ENCODE measurements at regions not wholly inside any gene's neighbourhood (a gene's known extent, or its start where the extent isn't known, plus 50 kb on each side); places are given as distances from the start of the nearest gene placed in this dataset.

DNA sequence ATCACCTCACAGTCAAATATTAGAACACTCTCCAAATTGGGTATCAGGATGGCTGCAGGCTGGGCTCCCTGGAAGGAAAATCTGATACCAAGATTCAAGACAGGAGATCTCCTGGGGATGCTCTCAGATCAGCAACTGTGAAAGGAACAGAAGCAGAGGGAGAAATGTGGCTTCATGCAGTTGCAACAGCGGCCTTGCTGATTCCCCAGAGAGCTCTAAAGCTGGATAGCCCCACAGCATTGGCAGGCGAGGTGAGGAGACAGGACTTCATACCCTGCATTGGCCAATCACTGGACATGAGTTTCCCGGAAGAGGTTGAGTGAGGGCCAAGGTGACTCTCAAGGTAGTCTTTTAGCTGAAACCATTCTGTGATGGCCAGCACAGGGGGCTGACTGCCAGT lies 190.6 kb downstream of the PTPN20 start:
- no peak for DNase-seq (ENCODE audit: low read depth in 3 of 3, low spot score in 1 of 3)

DNA sequence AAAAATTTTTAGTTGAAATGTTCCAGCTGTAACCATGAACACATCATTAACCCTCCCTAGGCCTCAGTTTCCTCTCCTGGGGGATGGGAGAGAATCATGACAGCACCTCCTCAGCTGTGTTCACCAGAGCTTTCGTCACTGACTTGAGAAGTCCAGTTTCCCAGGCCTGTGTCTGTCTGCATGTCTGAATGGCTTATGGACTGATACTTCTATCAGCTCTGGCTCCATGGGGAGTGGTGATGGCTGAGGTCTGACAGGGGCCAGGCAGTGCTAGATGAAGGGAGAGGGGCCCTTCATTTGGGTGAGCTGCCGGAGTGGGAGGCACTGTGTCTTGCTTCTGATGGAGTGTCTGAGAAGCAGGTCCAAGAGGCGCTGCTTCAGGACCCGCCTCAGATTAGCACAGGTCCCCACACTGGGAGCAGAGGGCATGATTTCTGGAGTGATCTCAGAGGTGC lies 192.9 kb downstream of the PTPN20 start:
- DNase-seq (ENCODE audit: low read depth in 3 of 3, low spot score in 1 of 3) = no peak

- no peak for DNase-seq (ENCODE audit: low read depth in 3 of 3, low spot score in 1 of 3)
Measured at GRCh38 chr10:47104786-47105385, 193.7 kb downstream of the PTPN20 start.

- DNase-seq (ENCODE audit: low read depth in 3 of 3, low spot score in 1 of 3) = no peak
Measured at GRCh38 chr10:47107007-47107747, 192.8 kb upstream of the GDF10 start.

- no peak for DNase-seq (ENCODE audit: low read depth in 3 of 3, low spot score in 1 of 3)
Measured at GRCh38 chr10:47109906-47110305, 190.1 kb upstream of the GDF10 start.

DNA sequence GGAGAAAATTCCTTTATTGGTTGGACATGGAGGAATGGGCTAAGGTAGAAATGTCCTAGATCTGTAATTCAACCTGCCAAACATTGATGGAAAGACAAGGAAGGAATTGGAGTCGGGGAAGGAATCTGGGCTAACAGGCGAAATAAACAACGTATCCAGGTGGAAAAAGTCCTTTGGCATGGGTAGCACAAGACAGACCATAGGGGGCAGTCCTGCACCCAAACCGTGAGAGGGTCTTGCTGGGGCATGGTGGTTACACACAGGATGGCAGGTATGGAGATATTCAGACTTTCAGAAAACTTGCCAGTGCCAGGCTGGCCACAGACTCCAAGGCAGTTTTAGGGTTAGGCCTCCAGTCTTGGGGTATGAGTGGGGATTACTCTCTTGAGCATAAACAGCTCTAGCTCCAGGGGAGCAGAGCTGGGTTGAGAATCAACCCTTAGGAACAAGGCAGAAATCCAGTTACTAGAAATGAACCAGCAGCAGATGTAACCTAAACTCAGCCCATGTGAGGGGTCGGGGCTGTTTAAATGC lies 188.6 kb upstream of the GDF10 start:
- DNase-seq (ENCODE audit: low read depth in 3 of 3, low spot score in 1 of 3) = no peak

DNA sequence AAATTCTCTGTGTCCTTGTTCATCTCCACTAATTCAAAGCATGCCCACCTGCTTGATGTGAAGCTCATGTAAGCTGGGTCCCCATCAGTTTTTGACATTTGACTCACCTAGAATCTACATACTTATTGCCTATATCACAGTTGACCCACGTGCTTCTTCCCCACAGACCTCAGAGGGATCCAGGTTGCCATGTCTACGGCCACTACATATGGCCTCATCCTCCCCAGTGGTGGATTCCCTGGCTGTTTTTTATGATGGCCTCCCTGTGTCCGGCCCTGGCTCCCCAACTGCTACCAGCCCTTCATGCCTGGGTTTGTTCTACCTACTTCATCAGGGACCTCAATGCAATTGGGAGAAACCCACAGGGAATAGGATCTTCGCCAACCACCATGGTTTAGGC lies 187.4 kb upstream of the GDF10 start:
- DNase-seq (ENCODE audit: low read depth in 3 of 3, low spot score in 1 of 3) = no peak

DNA sequence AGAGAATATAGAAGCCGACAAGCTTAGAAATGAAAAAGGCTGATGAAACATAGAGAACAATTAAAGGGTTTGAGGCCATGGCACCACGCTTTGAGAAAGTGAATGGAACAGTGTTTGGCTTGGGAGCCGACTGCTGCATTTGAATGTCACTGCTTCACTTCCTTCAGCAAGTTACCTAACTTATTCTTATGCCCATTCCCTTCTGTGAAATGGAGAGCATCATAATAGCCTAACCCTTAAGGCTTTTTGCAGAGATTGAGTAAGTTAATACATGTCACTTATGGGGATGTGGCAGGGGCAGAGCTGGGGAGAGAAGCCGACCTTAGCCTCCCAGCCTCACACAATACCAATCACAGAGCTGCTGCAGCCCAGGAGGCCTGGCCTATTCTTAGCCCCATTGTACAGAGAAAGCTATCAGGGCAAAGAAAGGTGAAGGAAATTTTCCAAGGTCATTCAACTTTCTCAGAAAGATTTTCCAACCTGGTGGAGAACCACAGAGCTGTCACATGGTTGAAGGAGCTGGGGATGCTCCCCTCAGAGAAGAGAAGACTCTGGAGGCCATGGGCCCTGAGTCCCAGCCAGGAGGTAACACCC lies 186.0 kb upstream of the GDF10 start:
- no peak for DNase-seq (ENCODE audit: low read depth in 3 of 3, low spot score in 1 of 3)

- DNase-seq (ENCODE audit: low read depth in 3 of 3, low spot score in 1 of 3) = no peak
Measured at GRCh38 chr10:47114680-47115186, 185.3 kb upstream of the GDF10 start.

- DNase-seq (ENCODE audit: low read depth in 3 of 3, low spot score in 1 of 3) = no peak
Measured at GRCh38 chr10:47115322-47115721, 184.7 kb upstream of the GDF10 start.

GRCh38 chr10:47116445-47116844 lies 183.6 kb upstream of the GDF10 start:
- no peak for DNase-seq (ENCODE audit: low read depth in 3 of 3, low spot score in 1 of 3)

DNA sequence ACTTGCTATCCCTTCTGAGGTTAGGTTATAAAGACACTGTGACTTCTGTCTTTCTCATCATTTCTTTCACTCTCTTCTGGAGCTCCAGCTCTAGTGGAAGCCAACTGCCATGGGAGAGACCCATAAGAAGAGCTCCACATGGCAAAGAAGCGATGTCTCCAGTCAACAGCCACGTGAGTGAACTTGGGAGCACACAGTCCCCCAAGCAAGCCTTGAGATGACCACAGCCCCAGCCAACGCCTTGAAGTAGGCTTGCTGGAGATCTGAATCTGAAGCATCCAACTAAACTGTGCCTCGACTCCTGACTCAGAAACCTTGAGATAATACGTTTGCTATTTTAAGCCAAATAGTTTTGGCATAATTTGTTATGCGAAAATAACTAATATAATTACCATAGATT lies 181.7 kb upstream of the GDF10 start:
- no peak for DNase-seq (ENCODE audit: low read depth in 3 of 3, low spot score in 1 of 3)

DNA sequence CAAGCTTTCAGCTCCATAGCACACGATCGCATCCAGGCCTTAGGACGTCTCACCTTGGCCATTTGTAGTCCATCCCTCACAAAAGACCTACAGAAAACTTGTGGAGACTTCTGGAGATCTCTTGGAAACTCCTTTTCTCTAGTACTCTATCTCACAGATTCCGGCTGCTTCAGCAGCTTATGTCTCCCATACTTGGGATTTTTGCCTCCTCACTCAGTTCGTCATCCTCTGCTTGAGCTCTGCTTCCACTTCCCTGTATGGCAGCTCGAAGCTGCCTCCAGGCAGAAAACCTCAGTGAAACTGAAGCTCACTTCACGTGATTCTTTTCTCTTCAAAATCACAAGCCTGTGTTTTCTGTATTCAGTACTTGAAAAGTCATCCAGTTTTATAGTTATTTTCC lies 178.7 kb upstream of the GDF10 start:
- DNase-seq (ENCODE audit: low read depth in 3 of 3, low spot score in 1 of 3) = no peak

DNA sequence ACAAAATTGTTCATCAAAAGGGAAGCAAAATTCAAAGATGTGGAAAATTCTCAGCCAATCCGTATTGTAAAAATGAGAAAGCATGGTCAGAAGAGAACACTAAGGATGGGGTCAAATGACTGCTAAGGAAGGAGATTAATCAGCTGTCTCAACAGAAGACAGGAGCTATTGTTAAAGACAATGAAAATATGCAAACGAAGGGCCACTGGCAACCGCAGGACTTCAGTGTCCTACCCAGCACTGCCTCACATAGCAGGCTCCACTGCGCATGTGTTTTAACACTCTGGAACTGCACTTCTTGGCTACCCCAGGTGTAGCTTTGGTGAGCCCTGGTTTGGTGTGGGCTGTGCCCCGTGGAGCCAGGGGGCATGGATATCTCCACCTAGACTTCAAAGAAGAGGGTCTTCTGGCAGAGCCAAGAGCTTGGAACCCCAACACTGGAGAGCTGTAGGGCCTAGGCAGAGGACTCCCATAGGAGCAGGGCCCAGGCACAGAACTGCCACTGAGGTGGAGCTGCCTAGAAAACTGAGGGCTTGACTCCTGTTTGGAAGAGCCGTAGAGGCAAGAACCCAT lies 176.2 kb upstream of the GDF10 start:
- no peak for DNase-seq (ENCODE audit: low read depth in 3 of 3, low spot score in 1 of 3)

DNA sequence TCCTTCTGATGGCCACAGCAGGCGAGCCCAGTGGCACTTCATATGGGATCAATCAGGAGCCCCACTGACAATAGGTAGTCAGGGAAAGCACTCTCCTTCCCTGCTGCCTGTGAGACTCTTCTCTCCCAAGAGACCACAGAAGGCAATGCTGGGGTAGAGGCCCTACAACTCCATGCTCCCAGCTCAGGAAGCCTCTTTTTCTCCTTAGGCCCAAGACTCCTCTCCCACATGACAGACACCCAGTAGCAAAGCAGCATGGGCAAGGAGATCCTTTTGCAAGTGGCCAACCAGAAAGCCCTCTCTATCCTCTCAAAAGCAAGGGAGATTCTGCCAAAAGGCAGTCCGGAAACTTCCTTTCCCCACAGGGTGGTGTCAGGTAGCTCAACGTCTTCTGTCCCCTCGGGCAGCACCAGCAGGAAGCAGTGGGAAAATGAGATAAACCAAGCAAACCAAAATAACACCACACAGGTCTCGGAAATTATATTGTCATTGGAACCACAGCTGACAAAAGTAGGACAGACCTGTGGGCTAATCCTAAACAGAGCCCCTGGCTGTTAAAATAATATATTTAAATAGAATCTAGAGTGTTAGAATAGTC lies 172.7 kb upstream of the GDF10 start:
- no peak for DNase-seq (ENCODE audit: low read depth in 3 of 3, low spot score in 1 of 3)

DNA sequence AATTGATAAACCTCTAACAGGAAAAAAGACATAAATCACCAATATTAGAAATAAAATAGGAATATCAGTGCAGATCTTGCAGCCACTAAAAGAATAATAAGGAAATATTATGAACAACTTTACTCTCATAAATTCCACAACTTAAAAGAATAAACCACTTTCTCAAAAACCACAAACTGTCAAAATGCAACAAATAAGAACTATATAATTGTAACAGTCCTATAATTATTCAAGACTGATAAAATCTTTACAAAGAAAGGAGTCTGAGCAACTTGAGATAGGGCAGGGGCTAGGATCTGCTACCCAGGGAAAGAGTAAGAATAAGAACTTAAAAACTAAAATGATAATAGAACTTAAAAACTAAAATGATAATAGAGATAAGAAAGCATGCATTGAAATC lies 169.5 kb upstream of the GDF10 start:
- DNase-seq (ENCODE audit: low read depth in 3 of 3, low spot score in 1 of 3) = no peak

- no peak for DNase-seq (ENCODE audit: low read depth in 3 of 3, low spot score in 1 of 3)
Measured at GRCh38 chr10:47133871-47134570, 166.0 kb upstream of the GDF10 start.

DNA sequence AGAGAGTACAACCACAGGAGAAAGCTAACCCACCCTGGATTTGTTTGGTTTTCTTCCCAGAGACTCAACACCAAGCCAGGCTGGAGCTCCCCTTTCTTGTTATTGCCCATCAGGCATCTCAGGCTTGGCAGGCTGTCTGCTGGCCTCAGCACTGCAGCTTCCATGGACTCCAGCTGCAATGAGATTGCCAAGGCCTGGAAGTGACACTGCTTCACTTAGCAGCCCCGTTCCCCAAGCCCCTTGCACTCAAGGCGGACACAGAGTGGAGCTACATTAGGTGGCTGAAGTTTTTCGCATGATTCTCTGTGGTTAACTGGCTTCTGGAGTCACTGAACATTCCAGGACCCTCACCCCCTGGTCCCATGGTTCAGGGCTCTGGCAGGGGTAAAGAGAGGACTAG lies 163.1 kb upstream of the GDF10 start:
- DNase-seq (ENCODE audit: low read depth in 3 of 3, low spot score in 1 of 3) = no peak

DNA sequence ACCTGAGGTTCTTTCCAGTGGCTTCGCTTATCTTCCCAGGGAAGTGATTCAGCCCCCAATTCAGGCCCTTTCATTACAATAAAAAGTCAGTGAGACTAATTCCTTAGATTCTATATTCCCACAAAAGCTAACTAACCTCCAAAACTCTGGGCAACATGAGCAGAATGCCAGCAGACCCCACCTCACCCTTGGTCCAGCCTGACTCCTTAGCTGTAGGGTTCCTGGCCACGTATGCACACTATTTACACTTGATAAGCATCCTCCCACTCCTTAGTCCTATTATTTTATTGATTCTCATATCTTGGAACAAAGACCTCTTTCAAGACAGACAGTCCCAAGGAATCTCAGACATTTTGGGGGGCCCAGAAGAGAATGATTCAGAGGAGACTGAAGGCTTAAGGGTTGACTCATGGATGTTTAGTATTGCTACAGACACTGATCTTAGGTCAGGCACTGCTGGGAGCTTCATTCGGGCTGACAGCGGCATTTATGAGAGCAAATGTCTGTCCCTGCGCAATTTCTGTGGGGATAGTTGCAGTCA lies 162.6 kb upstream of the GDF10 start:
- DNase-seq (ENCODE audit: low read depth in 3 of 3, low spot score in 1 of 3) = no peak

DNA sequence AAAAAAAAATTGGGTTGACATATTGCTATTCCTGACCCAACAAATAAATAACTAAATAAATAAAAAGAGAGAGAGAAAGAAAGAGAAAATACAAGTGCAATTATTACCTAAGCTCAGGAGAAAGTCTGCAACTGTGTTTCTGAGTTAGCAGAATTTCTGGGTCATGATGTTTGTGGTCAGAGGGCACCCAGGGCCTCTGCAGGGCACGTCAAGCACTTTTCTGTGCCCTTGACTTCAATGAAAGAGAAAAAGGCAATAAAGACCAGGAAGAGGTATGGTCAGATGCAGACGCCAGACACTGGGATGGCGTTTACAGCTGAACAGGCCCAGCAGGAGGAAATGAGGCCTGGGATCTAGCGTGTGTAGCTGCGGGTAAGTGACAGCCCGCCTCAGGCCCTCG lies 160.9 kb upstream of the GDF10 start:
- DNase-seq (ENCODE audit: low read depth in 3 of 3, low spot score in 1 of 3) = no peak
